H9 (cell line): ENCODE measurements at regions not wholly inside any gene's neighbourhood (a gene's known extent, or its start where the extent isn't known, plus 50 kb on each side); places are given as distances from the start of the nearest gene placed in this dataset.
"Not testable (repeated sequence)": the region's sequence is repeated elsewhere in the genome, so short reads cannot be mapped to it uniquely, and the experiment has no call there.

Experiments used
- DNase-seq: peaks from one replicate; pipeline ENCODE4 v3.0.0-alpha.2; 2017
- H2AFZ ChIP-seq: one replicate; pipeline ENCODE4 v1.6.1; 2013; ENCODE audit warnings: mild to moderate bottlenecking, low read length, control low read depth, moderate library complexity
- H2AK5ac ChIP-seq: 2 replicates; pipeline ENCODE4 v1.6.1; 2013; ENCODE audit warnings: low read length, control low read depth, mixed read lengths; ENCODE audit not compliant: insufficient read length
- H2BK120ac ChIP-seq: one replicate; pipeline ENCODE4 v1.6.1; 2013; ENCODE audit warnings: low read depth, mild to moderate bottlenecking, low read length, control low read depth, inconsistent platforms; ENCODE audit not compliant: poor library complexity, severe bottlenecking
- H2BK12ac ChIP-seq: 2 replicates; pipeline ENCODE4 v1.6.1; 2013; ENCODE audit warnings: low read length, control low read depth, mixed read lengths, low read depth; ENCODE audit not compliant: insufficient read length
- H2BK15ac ChIP-seq: 2 replicates; pipeline ENCODE4 v1.6.1; 2013; ENCODE audit warnings: low read depth, low read length, control low read depth
- H2BK20ac ChIP-seq: one replicate; pipeline ENCODE4 v1.6.1; 2013; ENCODE audit warnings: low read depth, mild to moderate bottlenecking, low read length, control low read depth, inconsistent platforms; ENCODE audit not compliant: poor library complexity, severe bottlenecking
- H2BK5ac ChIP-seq: 2 replicates; pipeline ENCODE4 v1.6.1; 2013; ENCODE audit warnings: low read length, control low read depth, mixed read lengths; ENCODE audit not compliant: insufficient read length
- H3K14ac ChIP-seq: 2 replicates; pipeline ENCODE4 v1.6.1; 2013; ENCODE audit warnings: low read length, control low read depth; ENCODE audit not compliant: insufficient read depth
- H3K18ac ChIP-seq: 2 replicates; pipeline ENCODE4 v1.6.1; 2013; ENCODE audit warnings: low read depth, mild to moderate bottlenecking, mixed read lengths, low read length, control low read depth; ENCODE audit not compliant: insufficient read length
- H3K23ac ChIP-seq: 2 replicates; pipeline ENCODE4 v1.6.1; 2013; ENCODE audit warnings: low read length, control low read depth, mixed read lengths, low read depth; ENCODE audit not compliant: insufficient read length
- H3K23me2 ChIP-seq: 2 replicates; pipeline ENCODE4 v1.6.1; 2013; ENCODE audit warnings: low read depth, mild to moderate bottlenecking, mixed read lengths, low read length, control low read depth; ENCODE audit not compliant: insufficient read length, poor library complexity, severe bottlenecking
- H3K27ac ChIP-seq: 2 replicates; pipeline ENCODE4 v1.5.1; 2013; ENCODE audit warnings: low read length, control low read depth, mixed read lengths, low read depth; ENCODE audit not compliant: insufficient read length
- H3K27me3 ChIP-seq: 2 replicates; pipeline ENCODE4 v1.6.1; 2013; ENCODE audit warnings: low read length, control low read depth, inconsistent platforms; ENCODE audit not compliant: insufficient read depth
- H3K4ac ChIP-seq: 2 replicates; pipeline ENCODE4 v1.6.1; 2013; ENCODE audit warnings: low read depth, mild to moderate bottlenecking, control low read depth, inconsistent platforms, low read length, moderate library complexity
- H3K4me1 ChIP-seq: 2 replicates; pipeline ENCODE4 v1.6.1; 2013; ENCODE audit warnings: low read length, control low read depth, inconsistent platforms; ENCODE audit not compliant: insufficient read depth
- H3K4me2 ChIP-seq: 2 replicates; pipeline ENCODE4 v1.6.1; 2013; ENCODE audit warnings: low read length, control low read depth, mixed read lengths; ENCODE audit not compliant: insufficient read length, insufficient read depth
- H3K56ac ChIP-seq: 2 replicates; pipeline ENCODE4 v1.6.1; 2013; ENCODE audit warnings: low read depth, mild to moderate bottlenecking, mixed read lengths, low read length, control low read depth; ENCODE audit not compliant: insufficient read length
- H3K79me1 ChIP-seq: 2 replicates; pipeline ENCODE4 v1.6.1; 2013; ENCODE audit warnings: low read depth, mild to moderate bottlenecking, moderate library complexity, low read length, control low read depth, inconsistent platforms; ENCODE audit not compliant: insufficient read depth, poor library complexity, severe bottlenecking
- H3K79me2 ChIP-seq: 2 replicates; pipeline ENCODE4 v1.6.1; 2013; ENCODE audit warnings: low read length, control low read depth, inconsistent platforms; ENCODE audit not compliant: insufficient read depth
- H3K9ac ChIP-seq: 2 replicates; pipeline ENCODE4 v1.6.1; 2013; ENCODE audit warnings: low read length, control low read depth, mixed read lengths; ENCODE audit not compliant: insufficient read length; ENCODE audit errors: extremely low read depth
- H3K9me3 ChIP-seq: one replicate; pipeline ENCODE4 v1.6.1; 2013; ENCODE audit warnings: low read depth, low read length, inconsistent platforms; ENCODE audit not compliant: control insufficient read depth
- H3T11ph ChIP-seq: one replicate; pipeline ENCODE4 v1.6.1; 2013; ENCODE audit warnings: mild to moderate bottlenecking, low read length, control low read depth, inconsistent platforms
- H4K20me1 ChIP-seq: one replicate; pipeline ENCODE4 v1.6.1; 2013; ENCODE audit not compliant: control insufficient read depth, insufficient read length, insufficient read depth
- H4K5ac ChIP-seq: 2 replicates; pipeline ENCODE4 v1.6.1; 2013; ENCODE audit warnings: low read depth, mild to moderate bottlenecking, mixed read lengths, low read length, control low read depth; ENCODE audit not compliant: insufficient read length
- H4K8ac ChIP-seq: replicated peaks from 2 replicates; pipeline ENCODE4 v1.6.1; 2013; ENCODE audit warnings: low read length, control low read depth, mixed read lengths, low read depth; ENCODE audit not compliant: insufficient read length
- H4K91ac ChIP-seq: 2 replicates; pipeline ENCODE4 v1.6.1; 2013; ENCODE audit warnings: low read depth, mild to moderate bottlenecking, moderate library complexity, mixed read lengths, low read length, control low read depth; ENCODE audit not compliant: insufficient read length
- H3K27ac Mint-ChIP-seq, 3 experiments: 2 replicates in 2 of 3; 3 replicates in 1 of 3; pipeline ENCODE4 v1.8.0; 2020 to 2021; ENCODE audit warnings: mixed read lengths in 3 of 3, mild to moderate bottlenecking in 1 of 3, moderate library complexity in 1 of 3
- H3K27me3 Mint-ChIP-seq: 2 replicates; pipeline ENCODE4 v1.8.0; 2021; ENCODE audit warnings: low read depth, mild to moderate bottlenecking, moderate library complexity, mixed read lengths
- H3K36me3 Mint-ChIP-seq, 3 experiments: 2 replicates in 2 of 3; 3 replicates in 1 of 3; pipeline ENCODE4 v1.8.0; 2020 to 2021; ENCODE audit warnings: low read depth in 3 of 3, mixed read lengths in 3 of 3; ENCODE audit not compliant: insufficient read depth in 1 of 3
- H3K4me1 Mint-ChIP-seq, 2 experiments: 2 replicates each; pipeline ENCODE4 v1.8.0; 2020; ENCODE audit warnings: mixed read lengths in 2 of 2
- H3K4me3 Mint-ChIP-seq, 2 experiments: 2 replicates in 1 of 2; 3 replicates in 1 of 2; pipeline ENCODE4 v1.8.0; 2020 to 2021; ENCODE audit warnings: mild to moderate bottlenecking in 2 of 2, mixed read lengths in 2 of 2, moderate library complexity in 1 of 2
- H3K9me3 Mint-ChIP-seq, 2 experiments: 2 replicates in 1 of 2; 3 replicates in 1 of 2; pipeline ENCODE4 v1.8.0; 2020; ENCODE audit warnings: mild to moderate bottlenecking in 2 of 2, mixed read lengths in 2 of 2, moderate library complexity in 1 of 2
- WGBS: extraction: QIAGEN DNeasy Blood & Tissue Kit; methylation state at CpG from one replicate; pipeline ENCODE4 v1.1.7; 2013; ENCODE audit warnings: missing lambda C conversion rate, low lambda C conversion rate, mixed read lengths; ENCODE audit not compliant: insufficient read length; ENCODE audit errors: extremely low coverage; 5-methylcytosine and 5-hydroxymethylcytosine counted together
- TF ChIP-seq, protein P1 (sequence below): fragments of 200-600 bp; sonication (generic); conservative IDR thresholded peaks from 3 replicates; pipeline ENCODE4 v1.8.0; 2021; ENCODE audit warnings: antibody characterized with exemption, mild to moderate bottlenecking

DNA sequence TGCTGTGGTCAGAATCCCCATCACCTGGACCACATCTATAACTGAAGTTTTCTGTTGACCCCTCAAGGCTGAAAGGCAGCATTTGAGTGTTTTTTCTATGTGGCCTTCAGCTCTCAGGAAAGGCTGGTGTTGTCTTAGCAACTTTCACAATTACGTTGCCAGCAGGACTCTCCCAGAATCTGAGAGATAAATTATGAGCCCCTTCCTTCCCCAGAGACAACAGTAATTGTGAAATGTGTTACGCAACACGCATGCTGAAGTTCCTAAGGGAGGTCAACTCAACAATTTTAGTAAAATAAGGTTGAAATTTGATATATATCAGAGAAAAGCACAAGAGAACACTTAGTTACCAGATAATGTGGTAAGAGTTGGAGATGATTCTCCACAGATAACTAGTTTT lies 216.5 kb upstream of the SLC8A1 start:
- Histone ChIP-seq H3K14ac (no peak overlapping the region), H3K79me1 (no peaks in the 10 kb centered on the region), H2AK5ac (no peak overlapping the region), H3K18ac (no peak overlapping the region), H2BK5ac (no peak overlapping the region), H2BK12ac (no peak overlapping the region), H2BK15ac (no peak overlapping the region), H4K91ac (no peak overlapping the region), H3T11ph (no peak overlapping the region), H3K4me2 (no peak overlapping the region), H3K9ac (no peak overlapping the region), H3K27ac (no peak overlapping the region), H2BK20ac (no peak overlapping the region), H3K4ac (no peak overlapping the region), H3K79me2 (no peaks in the 10 kb centered on the region), H4K5ac (no peak overlapping the region), H4K20me1 (no peaks in the 10 kb centered on the region), H2AFZ (no peak overlapping the region), H3K4me1 (no peaks in the 10 kb centered on the region), H4K8ac (no peak overlapping the region), H3K9me3 (no peaks in the 10 kb centered on the region), H3K23me2 (no peaks in the 10 kb centered on the region), H3K23ac (no peak overlapping the region), H3K27me3 (no peaks in the 10 kb centered on the region), H2BK120ac (no peak overlapping the region), H3K56ac (no peak overlapping the region)
- Mint-ChIP-seq H3K9me3 (peaks cover 0 to 6% of the 10 kb centered on the region in 2 experiments; a peak in 2 of 5 replicates), H3K27ac (no peak overlapping the region), H3K4me3 (no peak overlapping the region), H3K4me1 (no peaks in the 10 kb centered on the region), H3K27me3 (no peaks in the 10 kb centered on the region), H3K36me3 (peaks cover 0 to 12% (median 4%) of the 10 kb centered on the region in 3 experiments; a peak in 3 of 7 replicates)
- DNase-seq, result no peak
- no CpG with 5 or more reads among the region's 3 CpGs for WGBS
- TF ChIP-seq, protein P1, sequence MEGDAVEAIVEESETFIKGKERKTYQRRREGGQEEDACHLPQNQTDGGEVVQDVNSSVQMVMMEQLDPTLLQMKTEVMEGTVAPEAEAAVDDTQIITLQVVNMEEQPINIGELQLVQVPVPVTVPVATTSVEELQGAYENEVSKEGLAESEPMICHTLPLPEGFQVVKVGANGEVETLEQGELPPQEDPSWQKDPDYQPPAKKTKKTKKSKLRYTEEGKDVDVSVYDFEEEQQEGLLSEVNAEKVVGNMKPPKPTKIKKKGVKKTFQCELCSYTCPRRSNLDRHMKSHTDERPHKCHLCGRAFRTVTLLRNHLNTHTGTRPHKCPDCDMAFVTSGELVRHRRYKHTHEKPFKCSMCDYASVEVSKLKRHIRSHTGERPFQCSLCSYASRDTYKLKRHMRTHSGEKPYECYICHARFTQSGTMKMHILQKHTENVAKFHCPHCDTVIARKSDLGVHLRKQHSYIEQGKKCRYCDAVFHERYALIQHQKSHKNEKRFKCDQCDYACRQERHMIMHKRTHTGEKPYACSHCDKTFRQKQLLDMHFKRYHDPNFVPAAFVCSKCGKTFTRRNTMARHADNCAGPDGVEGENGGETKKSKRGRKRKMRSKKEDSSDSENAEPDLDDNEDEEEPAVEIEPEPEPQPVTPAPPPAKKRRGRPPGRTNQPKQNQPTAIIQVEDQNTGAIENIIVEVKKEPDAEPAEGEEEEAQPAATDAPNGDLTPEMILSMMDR, result no peak

DNA sequence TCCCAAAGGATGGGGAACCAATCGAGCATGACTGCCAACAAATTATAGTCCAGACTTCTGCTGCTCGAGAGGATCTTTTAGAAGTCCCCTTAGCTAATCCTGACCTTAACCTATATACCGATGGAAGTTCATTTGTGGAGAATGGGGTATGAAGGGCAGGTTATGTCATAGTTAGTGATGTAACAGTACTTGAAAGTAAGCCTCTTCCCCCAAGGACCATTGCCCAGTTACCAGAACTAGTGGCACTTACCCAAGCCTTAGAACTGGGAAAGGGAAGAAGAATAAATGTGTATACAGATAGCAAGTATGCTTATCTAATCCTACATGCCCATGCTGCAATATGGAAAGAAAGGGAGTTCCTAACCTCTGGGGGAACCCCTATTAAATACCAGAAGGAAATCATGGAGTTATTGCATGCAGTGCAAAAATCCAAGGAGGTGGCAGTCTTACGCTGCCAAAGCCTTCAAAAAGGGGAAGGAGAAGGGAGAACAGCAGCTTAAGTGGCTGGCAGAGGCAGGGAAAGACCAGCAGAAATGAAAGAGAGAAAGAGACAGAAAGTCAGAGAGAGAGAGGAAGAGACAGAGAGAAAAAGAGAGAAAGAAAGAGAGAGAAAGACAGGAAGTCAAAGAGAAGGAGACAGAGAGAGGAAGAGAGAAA lies 224.4 kb upstream of the SLC8A1 start:
- H3K9me3 ChIP-seq, H4K20me1 ChIP-seq, H3K27me3 Mint-ChIP-seq, H2AFZ ChIP-seq, H3K14ac ChIP-seq, DNase-seq, H2BK120ac ChIP-seq, H3T11ph ChIP-seq, H3K9ac ChIP-seq, H2BK12ac ChIP-seq, H3K79me1 ChIP-seq, H3K27me3 ChIP-seq, H3K4ac ChIP-seq, H3K23me2 ChIP-seq, H3K79me2 ChIP-seq, H3K4me1 ChIP-seq, H2BK5ac ChIP-seq, H3K4me3 Mint-ChIP-seq, H3K27ac ChIP-seq, H3K18ac ChIP-seq, H3K56ac ChIP-seq, H2AK5ac ChIP-seq, H3K4me2 ChIP-seq, H2BK15ac ChIP-seq, H4K8ac ChIP-seq, H4K5ac ChIP-seq, H2BK20ac ChIP-seq, H3K27ac Mint-ChIP-seq, H3K4me1 Mint-ChIP-seq, H3K23ac ChIP-seq, H4K91ac ChIP-seq: not testable (repeated sequence)
- Mint-ChIP-seq H3K36me3 (peaks cover 2 to 29% (median 20%) of the 10 kb centered on the region in 3 experiments), H3K9me3 (peaks cover 15 to 27% of the 10 kb centered on the region in 2 experiments)
- WGBS, result no CpG with 5 or more reads among the region's 4 CpGs
